SK-N-DZ (cell line): ENCODE measurements at regions not wholly inside any gene's neighbourhood (a gene's known extent, or its start where the extent isn't known, plus 50 kb on each side); places are given as distances from the start of the nearest gene placed in this dataset.

Source experiments
- small RNA-seq, 2 experiments: library from RNA; depleted of rRNA; stranded (forward); fragments of <200 nt; gene quantifications; one replicate each; pipeline ENCODE3, GENCODE V24; 2014

Small RNA genes lying in the stretch of these regions (small RNA-seq; reads per million reads assigned to genes)
- gene RNA5SP331 = 0 to 0.04 reads per million in 2 experiments
